Muscle of arm (tissue), 1 donor: ENCODE measurements at regions not wholly inside any gene's neighbourhood (a gene's known extent, or its start where the extent isn't known, plus 50 kb on each side); places are given as distances from the start of the nearest gene placed in this dataset.

Experiments used
- DNase-seq: peaks from one replicate; pipeline ENCODE4 v3.0.0-alpha.2; 2013

GRCh38 chr7:9981742-9982349 lies 991.8 kb upstream of the PHF14 start:
- no peak for DNase-seq

GRCh38 chr7:9983048-9983447 lies 990.6 kb upstream of the PHF14 start:
- DNase-seq: no peak

GRCh38 chr7:10015687-10016086 lies 958.0 kb upstream of the PHF14 start:
- DNase-seq: no peak

- DNase-seq: no peak
Measured at GRCh38 chr7:10022480-10022879, 951.2 kb upstream of the PHF14 start.

GRCh38 chr7:10022957-10023356 lies 950.7 kb upstream of the PHF14 start:
- peak; percentile 0 for DNase-seq

- DNase-seq: no peak
Measured at GRCh38 chr7:10034843-10035556, 938.7 kb upstream of the PHF14 start.

- DNase-seq: peak; percentile 4
Measured at GRCh38 chr7:10036693-10037092, 937.0 kb upstream of the PHF14 start.

- no peak for DNase-seq
Measured at GRCh38 chr7:10038351-10038750, 935.3 kb upstream of the PHF14 start.

- DNase-seq: no peak
Measured at GRCh38 chr7:10040674-10041073, 933.0 kb upstream of the PHF14 start.

- no peak for DNase-seq
Measured at GRCh38 chr7:10070899-10071298, 902.8 kb upstream of the PHF14 start.

- DNase-seq: no peak
Measured at GRCh38 chr7:10075866-10076265, 897.8 kb upstream of the PHF14 start.

GRCh38 chr7:10076660-10077300 lies 896.9 kb upstream of the PHF14 start:
- no peak for DNase-seq

- no peak for DNase-seq
Measured at GRCh38 chr7:10079572-10079971, 894.1 kb upstream of the PHF14 start.

GRCh38 chr7:10082896-10083295 lies 890.8 kb upstream of the PHF14 start:
- DNase-seq: no peak

GRCh38 chr7:10083766-10084165 lies 889.9 kb upstream of the PHF14 start:
- DNase-seq: no peak

GRCh38 chr7:10085231-10085630 lies 888.4 kb upstream of the PHF14 start:
- no peak for DNase-seq

GRCh38 chr7:10100572-10100971 lies 873.1 kb upstream of the PHF14 start:
- DNase-seq: no peak

GRCh38 chr7:10101351-10101750 lies 872.3 kb upstream of the PHF14 start:
- DNase-seq: no peak

- DNase-seq: no peak
Measured at GRCh38 chr7:10104292-10104691, 869.4 kb upstream of the PHF14 start.

- no peak for DNase-seq
Measured at GRCh38 chr7:10106609-10107008, 867.1 kb upstream of the PHF14 start.

GRCh38 chr7:10116511-10116910 lies 857.2 kb upstream of the PHF14 start:
- no peak for DNase-seq

- no peak for DNase-seq
Measured at GRCh38 chr7:10117815-10118214, 855.9 kb upstream of the PHF14 start.

GRCh38 chr7:10120936-10121335 lies 852.7 kb upstream of the PHF14 start:
- no peak for DNase-seq
